Keratinocyte (primary cell): ENCODE measurements at regions not wholly inside any gene's neighbourhood (a gene's known extent, or its start where the extent isn't known, plus 50 kb on each side); places are given as distances from the start of the nearest gene placed in this dataset.

Source experiments
- DNase-seq: peaks from one replicate; pipeline ENCODE4 v3.0.0-alpha.2; 2011; ENCODE audit warnings: low read depth, missing footprints, low spot score
- FAIRE-seq: peaks from 2 replicates; lab custom pipeline; 2011; peaks lifted over from hg19 to GRCh38; lab: Jason Lieb, UNC
- H2AFZ ChIP-seq: 2 replicates; pipeline ENCODE4 v1.6.0; 2012; ENCODE audit warnings: low read length, control low read depth, inconsistent platforms; ENCODE audit not compliant: control insufficient read depth
- H3K27ac ChIP-seq: 2 replicates; pipeline ENCODE4 v1.5.1; 2011; ENCODE audit warnings: low read length; ENCODE audit not compliant: control insufficient read depth, insufficient read depth
- H3K27me3 ChIP-seq: 3 replicates; pipeline ENCODE4 v1.6.0; 2011; ENCODE audit warnings: low read length; ENCODE audit not compliant: control insufficient read depth, insufficient read depth; ENCODE audit errors: extremely low read depth
- H3K36me3 ChIP-seq, 2 experiments: 2 replicates in 1 of 2; 3 replicates in 1 of 2; pipeline ENCODE4 v1.5.1; 2011; ENCODE audit warnings: low read length in 2 of 2, mild to moderate bottlenecking in 1 of 2; ENCODE audit not compliant: control insufficient read depth in 2 of 2, insufficient read depth in 2 of 2; ENCODE audit errors: extremely low read depth in 1 of 2
- H3K4me1 ChIP-seq: 3 replicates; pipeline ENCODE4 v1.5.1; 2011; ENCODE audit warnings: low read length; ENCODE audit not compliant: control insufficient read depth, insufficient read depth; ENCODE audit errors: extremely low read depth
- H3K4me2 ChIP-seq: 3 replicates; pipeline ENCODE4 v1.6.0; 2011; ENCODE audit warnings: low read depth, low read length; ENCODE audit not compliant: control insufficient read depth, insufficient read depth; ENCODE audit errors: extremely low read depth
- H3K4me3 ChIP-seq, 3 experiments: fragments of 200-600 bp in 1 of 3; sonication (generic) in 1 of 3; 2 replicates in 2 of 3; 3 replicates in 1 of 3; pipeline ENCODE4 v1.5.1; 2011 to 2016; ENCODE audit warnings: low read length in 3 of 3, mild to moderate bottlenecking in 3 of 3, control low read depth in 2 of 3, inconsistent platforms in 1 of 3, low read depth in 1 of 3, mixed read lengths in 1 of 3, mixed run types in 1 of 3, moderate library complexity in 1 of 3; ENCODE audit not compliant: control insufficient read depth in 2 of 3, insufficient read depth in 2 of 3; ENCODE audit errors: extremely low read depth in 1 of 3
- H3K79me2 ChIP-seq: 2 replicates; pipeline ENCODE4 v1.6.0; 2012; ENCODE audit warnings: low read length; ENCODE audit not compliant: control insufficient read depth, insufficient read depth
- H3K9ac ChIP-seq: 3 replicates; pipeline ENCODE4 v1.6.0; 2011; ENCODE audit warnings: low read length; ENCODE audit not compliant: control insufficient read depth, insufficient read depth; ENCODE audit errors: extremely low read depth
- H3K9me1 ChIP-seq: 3 replicates; pipeline ENCODE4 v1.6.0; 2011; ENCODE audit warnings: low read length; ENCODE audit not compliant: control insufficient read depth, insufficient read depth; ENCODE audit errors: extremely low read depth
- H3K9me3 ChIP-seq: 2 replicates; pipeline ENCODE4 v1.5.1; 2012; ENCODE audit warnings: low read depth, low read length; ENCODE audit not compliant: control insufficient read depth
- H4K20me1 ChIP-seq: 3 replicates; pipeline ENCODE4 v1.6.0; 2011; ENCODE audit warnings: low read length; ENCODE audit not compliant: control insufficient read depth, insufficient read depth; ENCODE audit errors: extremely low read depth
- EZH2 ChIP-seq: IDR thresholded peaks from one replicate; pipeline ENCODE4 v1.6.1; 2012; ENCODE audit warnings: inconsistent platforms, mild to moderate bottlenecking, low read length, moderate library complexity
- dilution Hi-C: fragments of 300-500 bp; cut with MboI; formaldehyde crosslinking; loops from one replicate; pipeline ENCODE4 v1.7.0; 2020; ENCODE audit warnings: low sequenced_read_pairs; ENCODE audit not compliant: extremely low pct_ligation_motif_present
- TF ChIP-seq, protein P1 (sequence below), 3 experiments: IDR thresholded peaks in 1 of 3; conservative IDR thresholded peaks in 1 of 3; optimal IDR thresholded peaks in 1 of 3; 2 replicates in 2 of 3; 3 replicates in 1 of 3; pipeline versions ENCODE3 to v1.5.1; 2011; ENCODE audit warnings: low read length in 3 of 3, mild to moderate bottlenecking in 3 of 3, moderate library complexity in 2 of 3, control low read depth in 1 of 3, inconsistent platforms in 1 of 3; ENCODE audit not compliant: insufficient read depth in 2 of 3; ENCODE audit errors: extremely low read depth in 1 of 3

DNA sequence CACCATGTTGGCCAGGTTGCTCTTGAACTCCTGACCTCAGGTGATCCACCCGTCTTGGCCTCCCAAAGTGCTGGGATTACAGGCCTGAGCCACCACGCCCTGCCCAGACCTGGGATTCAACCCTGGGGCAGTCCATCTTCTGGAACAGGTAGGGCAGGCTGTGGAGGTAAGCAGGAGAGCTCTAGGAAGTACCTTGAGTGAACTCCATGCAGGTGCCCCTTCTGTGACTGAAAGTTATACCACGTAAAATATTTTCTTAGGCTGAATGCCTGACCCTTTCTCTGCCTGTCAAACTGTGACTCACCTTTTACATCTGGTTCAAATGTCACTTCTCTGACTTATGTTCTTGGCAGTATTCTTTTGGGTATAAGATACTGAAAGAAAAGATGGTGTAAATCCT lies 86.7 kb upstream of the ELAC2 start:
- no peaks in the 10 kb centered on the region for H3K36me3 ChIP-seq
- no peak overlapping the region for H2AFZ ChIP-seq
- no peaks in the 10 kb centered on the region for H3K9me1 ChIP-seq
- no peak overlapping the region for H3K9ac ChIP-seq
- no peak for FAIRE-seq
- dilution Hi-C loops = no loop called here
- no peak overlapping the region for H3K4me3 ChIP-seq
- H3K27me3 ChIP-seq = no peaks in the 10 kb centered on the region
- TF ChIP-seq, protein P1, sequence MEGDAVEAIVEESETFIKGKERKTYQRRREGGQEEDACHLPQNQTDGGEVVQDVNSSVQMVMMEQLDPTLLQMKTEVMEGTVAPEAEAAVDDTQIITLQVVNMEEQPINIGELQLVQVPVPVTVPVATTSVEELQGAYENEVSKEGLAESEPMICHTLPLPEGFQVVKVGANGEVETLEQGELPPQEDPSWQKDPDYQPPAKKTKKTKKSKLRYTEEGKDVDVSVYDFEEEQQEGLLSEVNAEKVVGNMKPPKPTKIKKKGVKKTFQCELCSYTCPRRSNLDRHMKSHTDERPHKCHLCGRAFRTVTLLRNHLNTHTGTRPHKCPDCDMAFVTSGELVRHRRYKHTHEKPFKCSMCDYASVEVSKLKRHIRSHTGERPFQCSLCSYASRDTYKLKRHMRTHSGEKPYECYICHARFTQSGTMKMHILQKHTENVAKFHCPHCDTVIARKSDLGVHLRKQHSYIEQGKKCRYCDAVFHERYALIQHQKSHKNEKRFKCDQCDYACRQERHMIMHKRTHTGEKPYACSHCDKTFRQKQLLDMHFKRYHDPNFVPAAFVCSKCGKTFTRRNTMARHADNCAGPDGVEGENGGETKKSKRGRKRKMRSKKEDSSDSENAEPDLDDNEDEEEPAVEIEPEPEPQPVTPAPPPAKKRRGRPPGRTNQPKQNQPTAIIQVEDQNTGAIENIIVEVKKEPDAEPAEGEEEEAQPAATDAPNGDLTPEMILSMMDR (optimal IDR thresholded peaks at IDR 0.05 in 1 of 3, IDR thresholded peaks at IDR 0.05 in 1 of 3, conservative IDR thresholded peaks at IDR 0.05 in 1 of 3; ENCODE audit: extremely low read depth in 1 of 3, insufficient read depth in 2 of 3, low read length in 3 of 3) = no peak
- TF ChIP-seq EZH2 = no peak
- H3K4me1 ChIP-seq = no peaks in the 10 kb centered on the region
- H3K4me2 ChIP-seq = no peak overlapping the region
- H3K79me2 ChIP-seq = no peaks in the 10 kb centered on the region
- no peak overlapping the region for H3K27ac ChIP-seq
- H4K20me1 ChIP-seq = no peaks in the 10 kb centered on the region
- no peak for DNase-seq
- H3K9me3 ChIP-seq = no peaks in the 10 kb centered on the region

DNA sequence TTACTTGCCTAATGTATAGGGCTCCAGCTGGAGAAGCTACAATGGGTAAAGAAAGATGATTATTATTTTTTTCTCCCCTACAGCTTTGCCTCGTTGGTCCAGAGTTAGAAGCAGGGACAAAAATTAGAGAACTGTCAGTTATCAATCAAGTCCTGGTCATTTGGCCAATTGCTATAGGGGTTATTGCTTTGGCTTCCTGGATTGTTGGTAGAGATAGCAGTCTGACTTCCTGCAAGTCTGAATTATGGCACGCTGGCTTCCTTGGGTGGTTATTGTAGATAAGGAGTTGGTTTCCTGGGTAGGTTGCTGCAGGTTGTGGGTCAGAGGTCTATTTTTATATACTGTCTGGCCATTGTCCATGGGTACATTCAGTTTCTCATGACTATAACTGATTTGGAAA lies 84.7 kb upstream of the ELAC2 start:
- H3K27me3 ChIP-seq = no peaks in the 10 kb centered on the region
- H3K4me3 ChIP-seq = no peak overlapping the region
- H3K9me3 ChIP-seq = no peaks in the 10 kb centered on the region
- no peaks in the 10 kb centered on the region for H3K9me1 ChIP-seq
- dilution Hi-C loops = no loop called here
- no peaks in the 10 kb centered on the region for H3K4me1 ChIP-seq
- no peak overlapping the region for H2AFZ ChIP-seq
- H3K79me2 ChIP-seq = no peaks in the 10 kb centered on the region
- DNase-seq (no peak), FAIRE-seq (no peak)
- H3K4me2 ChIP-seq = no peak overlapping the region
- H3K36me3 ChIP-seq = no peaks in the 10 kb centered on the region
- H3K27ac ChIP-seq = no peak overlapping the region
- H3K9ac ChIP-seq = no peak overlapping the region
- no peaks in the 10 kb centered on the region for H4K20me1 ChIP-seq
- no peak for TF ChIP-seq EZH2
- TF ChIP-seq, protein P1 (optimal IDR thresholded peaks at IDR 0.05 in 1 of 3, IDR thresholded peaks at IDR 0.05 in 1 of 3, conservative IDR thresholded peaks at IDR 0.05 in 1 of 3; ENCODE audit: extremely low read depth in 1 of 3, insufficient read depth in 2 of 3, low read length in 3 of 3) = no peak
